HG03039 (cell line): ENCODE measurements at regions not wholly inside any gene's neighbourhood (a gene's known extent, or its start where the extent isn't known, plus 50 kb on each side); places are given as distances from the start of the nearest gene placed in this dataset.

ENCODE experiments used
- ATAC-seq: cut with Tn5 transposase; IDR thresholded peaks from one replicate; pipeline ENCODE4 v1.9.1; 2021; ENCODE audit warnings: mild to moderate bottlenecking, moderate library complexity; ENCODE audit not compliant: unreplicated experiment

GRCh38 chr5:6029811-6030271, 348.5 kb downstream of the MED10 start:
- ATAC-seq: no peak

GRCh38 chr5:6026766-6027406, 351.5 kb downstream of the MED10 start:
- ATAC-seq: no peak

GRCh38 chr5:6019612-6020011, 358.7 kb downstream of the MED10 start:
- no peak for ATAC-seq

- no peak for ATAC-seq
These were observed 364.8 kb downstream of the MED10 start for GRCh38 chr5:6013506-6013905.

GRCh38 chr5:6011199-6011598, 367.1 kb downstream of the MED10 start:
- no peak for ATAC-seq

- no peak for ATAC-seq
These were observed 371.5 kb downstream of the MED10 start for GRCh38 chr5:6006838-6007314.

GRCh38 chr5:6003040-6003825, 375.1 kb downstream of the MED10 start:
- no peak for ATAC-seq

- no peak for ATAC-seq
These were observed 377.5 kb downstream of the MED10 start for GRCh38 chr5:6000867-6001266.

- no peak for ATAC-seq
These were observed 382.5 kb downstream of the MED10 start for GRCh38 chr5:5995819-5996218.

- ATAC-seq: no peak
These were observed 391.7 kb downstream of the MED10 start for GRCh38 chr5:5986492-5987178.

GRCh38 chr5:5985332-5985731, 393.0 kb downstream of the MED10 start:
- no peak for ATAC-seq

- ATAC-seq: no peak
These were observed 394.9 kb downstream of the MED10 start for GRCh38 chr5:5983261-5983980.

GRCh38 chr5:5981562-5981961, 396.8 kb downstream of the MED10 start:
- no peak for ATAC-seq

- ATAC-seq: no peak
These were observed 397.8 kb downstream of the MED10 start for GRCh38 chr5:5980538-5980895.

GRCh38 chr5:5979761-5980537, 398.4 kb downstream of the MED10 start:
- no peak for ATAC-seq

- ATAC-seq: no peak
These were observed 399.0 kb downstream of the MED10 start for GRCh38 chr5:5979377-5979760.

GRCh38 chr5:5978501-5979376, 399.6 kb downstream of the MED10 start:
- ATAC-seq: no peak

GRCh38 chr5:5971203-5971602, 407.1 kb downstream of the MED10 start:
- no peak for ATAC-seq

GRCh38 chr5:5969942-5970483, 408.3 kb downstream of the MED10 start:
- ATAC-seq: no peak
